K562 (cell line): ENCODE measurements at regions not wholly inside any gene's neighbourhood (a gene's known extent, or its start where the extent isn't known, plus 50 kb on each side); places are given as distances from the start of the nearest gene placed in this dataset.

Experiments used
- ATAC-seq: fragments of 200-7000 bp; cut with Tn5 transposase; 3 replicates; pipeline ENCODE4 v1.9.1; 2020; ENCODE audit warnings: moderate library complexity
- BruUV-seq: library from RNA; stranded (reverse); fragments of 400-500 nt; replicated peaks from 2 replicates; lab custom pipeline; 2021; lab: Mats Ljungman, UMichigan
- CTCF ChIA-PET: fragments of 300-600 bp; formaldehyde crosslinking; extraction: SDS; loops from one replicate; lab custom pipeline; 2021; ENCODE audit warnings: low intra/inter-chr PET ratio; lab: Yijun Ruan, JAX
- POLR2A ChIA-PET: fragments of 300-600, 350-650 bp; sonication (Branson Sonifier 250); formaldehyde crosslinking; extraction: SDS; loops from one replicate; lab custom pipeline; 2021; ENCODE audit warnings: antibody characterized with exemption, inconsistent platforms; lab: Yijun Ruan, JAX
- DNase-seq, 4 experiments: peaks; one replicate each; pipeline versions ENCODE4 v3.0.0 to v3.0.0-alpha.2; 2011 to 2018; ENCODE audit warnings: low spot score in 3 of 4, mixed read lengths in 3 of 4; ENCODE audit errors: extremely low read depth in 1 of 4
- FAIRE-seq: peaks from 2 replicates; lab custom pipeline; 2011; peaks lifted over from hg19 to GRCh38; lab: Jason Lieb, UNC
- H2AFZ ChIP-seq: 2 replicates; pipeline ENCODE4 v1.6.0; 2011; ENCODE audit warnings: low read depth, low read length, control low read depth, inconsistent platforms
- H3K27ac ChIP-seq: fragments of 200-600 bp; 3 replicates; pipeline ENCODE4 v1.8.0; 2011; ENCODE audit warnings: low read depth, mild to moderate bottlenecking, control low read depth, inconsistent platforms, low read length, moderate library complexity, mixed read lengths; ENCODE audit errors: extremely low read depth
- H3K27me3 ChIP-seq, 2 experiments: fragments of 300-600 bp in 1 of 2; 2 replicates in 1 of 2; 3 replicates in 1 of 2; pipeline versions ENCODE4 v1.6.0 to v1.8.0; 2011; ENCODE audit warnings: inconsistent platforms in 2 of 2, low read length in 2 of 2, mild to moderate bottlenecking in 1 of 2, mixed read lengths in 1 of 2, moderate library complexity in 1 of 2; ENCODE audit not compliant: control insufficient read depth in 2 of 2, insufficient read depth in 2 of 2
- H3K36me3 ChIP-seq: fragments of 300-600 bp; 3 replicates; pipeline ENCODE4 v1.8.0; 2011; ENCODE audit warnings: mild to moderate bottlenecking, low read length, inconsistent platforms; ENCODE audit not compliant: control insufficient read depth, insufficient read depth
- H3K4me1 ChIP-seq, 2 experiments: fragments of 200-600 bp in 1 of 2; replicated peaks in 1 of 2; 2 replicates in 1 of 2; 3 replicates in 1 of 2; pipeline versions ENCODE4 v1.5.1 to v1.8.0; 2011; ENCODE audit warnings: inconsistent platforms in 2 of 2, low read length in 2 of 2, mild to moderate bottlenecking in 1 of 2, mixed read lengths in 1 of 2, moderate library complexity in 1 of 2; ENCODE audit not compliant: control insufficient read depth in 2 of 2, insufficient read depth in 2 of 2
- H3K4me2 ChIP-seq: 2 replicates; pipeline ENCODE4 v1.6.1; 2011; ENCODE audit warnings: low read length, control low read depth, inconsistent platforms, mixed read lengths; ENCODE audit not compliant: insufficient read depth
- H3K4me3 ChIP-seq: fragments of 200-600 bp; sonication (generic), shearing (Covaris generic); 2 replicates; pipeline ENCODE4 v1.5.1; 2016; ENCODE audit warnings: control low read depth, inconsistent platforms
- H3K79me2 ChIP-seq: fragments of 200-600 bp; 3 replicates; pipeline ENCODE4 v1.8.0; 2011; ENCODE audit warnings: low read length, inconsistent platforms; ENCODE audit not compliant: control insufficient read depth, insufficient read depth
- H3K9ac ChIP-seq, 2 experiments: 2 replicates each; pipeline versions ENCODE4 v1.6.0 to v1.6.1; 2011; ENCODE audit warnings: low read depth in 2 of 2, low read length in 2 of 2, control low read depth in 1 of 2, inconsistent platforms in 1 of 2, mild to moderate bottlenecking in 1 of 2, mixed read lengths in 1 of 2; ENCODE audit not compliant: insufficient read depth in 1 of 2
- H3K9me1 ChIP-seq: one replicate; pipeline ENCODE4 v1.6.0; 2011; ENCODE audit warnings: inconsistent platforms, mild to moderate bottlenecking, low read length, moderate library complexity; ENCODE audit not compliant: control insufficient read depth, insufficient read depth
- H3K9me3 ChIP-seq: replicated peaks from 2 replicates; pipeline ENCODE4 v1.5.1; 2011; ENCODE audit warnings: low read depth, low read length, inconsistent platforms; ENCODE audit not compliant: control insufficient read depth, insufficient read depth
- H4K20me1 ChIP-seq: replicated peaks from 2 replicates; pipeline ENCODE4 v1.6.1; 2011; ENCODE audit warnings: low read length, inconsistent platforms, mixed read lengths; ENCODE audit not compliant: control insufficient read depth, insufficient read depth
- ATF4 ChIP-seq: fragments of 450-650 bp; formaldehyde crosslinking; IDR thresholded peaks from 2 replicates; pipeline ENCODE4 v1.4.0; 2022; ENCODE audit warnings: mild to moderate bottlenecking, moderate library complexity
- BRF2 ChIP-seq: IDR thresholded peaks from 3 replicates; pipeline ENCODE4 v1.6.1; 2011; ENCODE audit warnings: borderline replicate concordance, mild to moderate bottlenecking; ENCODE audit not compliant: insufficient read length, insufficient read depth
- CREB3L1 ChIP-seq: fragments of 450-650 bp; IDR thresholded peaks from 2 replicates; pipeline ENCODE4 v1.6.1; 2014; ENCODE audit warnings: low read depth, mild to moderate bottlenecking, moderate library complexity, borderline replicate concordance
- ELF4 ChIP-seq: fragments of 450-650 bp; formaldehyde crosslinking; IDR thresholded peaks from 2 replicates; pipeline ENCODE4 v1.4.0; 2022; ENCODE audit warnings: missing genetic modification characterization
- ETV5 ChIP-seq: sonication (generic); formaldehyde crosslinking; IDR thresholded peaks from 2 replicates; pipeline ENCODE4 v1.4.0; 2020; ENCODE audit warnings: low read depth, mild to moderate bottlenecking, missing genetic modification reagents
- NR4A1 ChIP-seq, 2 experiments: fragments of 250-450 bp in 1 of 2; fragments of 450-650 bp in 1 of 2; sonication (Bioruptor Pico) in 1 of 2; IDR thresholded peaks; 2 replicates each; pipeline versions ENCODE4 v1.4.0 to v1.6.1; 2016 to 2020; ENCODE audit warnings: mild to moderate bottlenecking in 2 of 2, missing compliant biosample characterization in 1 of 2, missing genetic modification characterization in 1 of 2, moderate library complexity in 1 of 2
- ZNF232 ChIP-seq: sonication (generic); formaldehyde crosslinking; IDR thresholded peaks from 2 replicates; pipeline ENCODE4 v1.8.0; 2022; ENCODE audit warnings: mild to moderate bottlenecking, missing genetic modification reagents
- WGBS: fragments of 100-300 bp; shearing (Covaris generic); methylation state at CpG from one replicate; pipeline ENCODE4 v1.1.6; 2016; ENCODE audit warnings: low coverage, mixed read lengths; ENCODE audit not compliant: insufficient coverage; ENCODE audit errors: missing lambda C conversion rate; 5-methylcytosine and 5-hydroxymethylcytosine counted together
- in situ Hi-C: fragments of 300-500 bp; cut with MboI; formaldehyde crosslinking; loops from 4 replicates; pipeline ENCODE4 v1.15.0; 2018; ENCODE audit warnings: inconsistent platforms, mixed read lengths
- intact Hi-C: fragments of 100-400 bp; cut with micrococcal nuclease; formaldehyde crosslinking; loops from 2 replicates; pipeline ENCODE4 v1.14.2; 2022

GRCh38 chr9:1712861-1713450 is 302.2 kb upstream of the SMARCA2 start (continued):
- TF ChIP-seq ATF4 (no peak), CREB3L1 (no peak), ETV5 (CRISPR knock-in tag) (no peak), ELF4 (CRISPR knock-in tag) (no peak)

GRCh38 chr9:1713841-1714240 is 301.3 kb upstream of the SMARCA2 start:
- H3K27me3 ChIP-seq, result no peaks in the 10 kb centered on the region
- CTCF ChIA-PET, result no interaction called here
- no peak overlapping the region for H3K27ac ChIP-seq
- intact Hi-C loops, result no loop called here
- no peak for TF ChIP-seq NR4A1 (CRISPR knock-in tag; IDR thresholded peaks at IDR 0.05)
- TF ChIP-seq NR4A1 (tag; IDR thresholded peaks at IDR 0.05), result no peak
- TF ChIP-seq BRF2, result no peak
- no peak for TF ChIP-seq ZNF232
- TF ChIP-seq, all 486 proteins: peak for 0
- Histone ChIP-seq H3K9me1 (no peaks in the 10 kb centered on the region), H4K20me1 (no peaks in the 10 kb centered on the region), H2AFZ (no peak overlapping the region), H3K79me2 (no peaks in the 10 kb centered on the region), H3K9me3 (no peaks in the 10 kb centered on the region), H3K4me3 (no peak overlapping the region), H3K36me3 (no peaks in the 10 kb centered on the region), H3K9ac (no peak overlapping the region), H3K4me2 (no peak overlapping the region), H3K4me1 (no peaks in the 10 kb centered on the region)
- POLR2A ChIA-PET, result no interaction called here
- no peak for DNase-seq
- no peak for FAIRE-seq
- ATAC-seq, result no peak
- WGBS, result 0% methylated on average over 3 of the region's 3 CpGs
- BruUV-seq, result no TSS peak
- in situ Hi-C loops, result no loop called here
